HAP-1 (cell line): ENCODE measurements at regions not wholly inside any gene's neighbourhood (a gene's known extent, or its start where the extent isn't known, plus 50 kb on each side); places are given as distances from the start of the nearest gene placed in this dataset.
A peak's percentile ranks its signal among the peaks of the same experiment; 100 is the strongest.
"Not testable (repeated sequence)": the region's sequence is repeated elsewhere in the genome, so short reads cannot be mapped to it uniquely, and the experiment has no call there.

Experiments
- DNase-seq, 2 experiments: peaks; one replicate each; pipeline ENCODE4 v3.0.0-alpha.2; 2016 to 2020; ENCODE audit warnings: low spot score in 2 of 2
- H3K27me3 ChIP-seq: fragments of 250-450 bp; sonication (Bioruptor Pico); 2 replicates; pipeline ENCODE4 v1.5.1; 2020; ENCODE audit warnings: low read depth, mild to moderate bottlenecking, moderate library complexity
- H3K36me3 ChIP-seq: fragments of 250-450 bp; sonication (Bioruptor Pico); replicated peaks from 2 replicates; pipeline ENCODE4 v1.5.1; 2020; ENCODE audit warnings: mild to moderate bottlenecking
- H3K4me1 ChIP-seq: fragments of 250-450 bp; sonication (Bioruptor Pico); 2 replicates; pipeline ENCODE4 v1.5.1; 2020; ENCODE audit warnings: mild to moderate bottlenecking
- H3K4me3 ChIP-seq: fragments of 250-450 bp; sonication (Bioruptor Pico); 2 replicates; pipeline ENCODE4 v1.5.1; 2020; ENCODE audit warnings: mild to moderate bottlenecking, moderate library complexity
- H3K9me3 ChIP-seq: fragments of 250-450 bp; sonication (Bioruptor Pico); 2 replicates; pipeline ENCODE4 v1.5.1; 2020; ENCODE audit warnings: mild to moderate bottlenecking, moderate library complexity
- in situ Hi-C: fragments of 300-500 bp; cut with MboI; formaldehyde crosslinking; loops from 3 replicates; pipeline ENCODE4 v1.14.3; 2020; ENCODE audit warnings: low sequenced_read_pairs, inconsistent platforms, mixed read lengths

DNA sequence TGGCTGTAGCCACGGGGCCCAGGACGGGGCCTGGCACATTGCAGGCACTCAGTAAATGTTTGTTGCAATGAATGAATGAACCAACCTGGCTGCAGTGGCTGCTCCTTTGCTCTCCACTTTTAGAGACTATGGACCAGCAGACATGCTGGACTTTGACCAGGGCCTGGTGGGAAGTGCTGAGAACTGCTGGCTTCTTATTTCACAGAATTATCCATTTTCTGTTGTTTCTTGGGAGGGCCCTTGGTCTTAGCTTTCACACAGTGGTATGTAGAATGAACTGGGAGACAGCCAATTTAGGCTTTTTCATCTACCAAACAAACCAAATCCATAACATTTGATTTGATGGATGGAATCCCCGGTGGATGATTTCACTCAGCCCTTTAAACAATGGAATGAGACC, 78.0 kb upstream of the LHFPL2 start:
- H3K4me1 ChIP-seq, result peaks cover 17% of the 10 kb centered on the region
- in situ Hi-C loops, result no loop called here
- H3K4me3 ChIP-seq, result no peak overlapping the region
- DNase-seq, result no peak
- H3K9me3 ChIP-seq, result no peaks in the 10 kb centered on the region
- no peaks in the 10 kb centered on the region for H3K36me3 ChIP-seq
- H3K27me3 ChIP-seq, result no peaks in the 10 kb centered on the region

- DNase-seq, result no peak
- H3K9me3 ChIP-seq, result no peaks in the 10 kb centered on the region
- in situ Hi-C loops, result no loop called here
- peaks cover 21% of the 10 kb centered on the region for H3K4me1 ChIP-seq
- no peaks in the 10 kb centered on the region for H3K36me3 ChIP-seq
- no peak overlapping the region for H3K4me3 ChIP-seq
- no peaks in the 10 kb centered on the region for H3K27me3 ChIP-seq
Measured at GRCh38 chr5:78726003-78726402, 77.4 kb upstream of the LHFPL2 start.

DNA sequence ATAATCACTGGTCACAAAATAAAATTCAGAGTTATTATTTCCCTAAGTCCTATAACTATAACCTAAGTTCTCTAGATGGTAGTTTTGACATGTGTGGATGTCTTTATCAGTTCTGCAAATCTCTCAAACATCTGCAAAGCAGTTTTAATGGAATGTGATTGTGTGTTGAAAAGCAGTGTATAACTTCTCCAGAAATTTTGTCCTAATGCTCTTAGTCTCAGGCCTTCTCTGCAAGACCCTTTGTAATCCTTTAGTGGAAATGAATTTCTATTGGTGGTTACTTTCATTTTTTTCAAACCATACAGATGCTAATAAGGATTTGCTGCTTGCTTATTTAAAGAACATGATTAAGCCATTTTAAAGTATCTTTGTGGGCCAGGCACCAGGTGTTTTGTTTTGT, 75.5 kb upstream of the LHFPL2 start:
- peaks cover 26% of the 10 kb centered on the region for H3K4me1 ChIP-seq
- in situ Hi-C loops, result no loop called here
- no peaks in the 10 kb centered on the region for H3K9me3 ChIP-seq
- no peaks in the 10 kb centered on the region for H3K27me3 ChIP-seq
- no peaks in the 10 kb centered on the region for H3K36me3 ChIP-seq
- DNase-seq, result peak in 1 of 2 experiments; percentile 100
- H3K4me3 ChIP-seq, result no peak overlapping the region

DNA sequence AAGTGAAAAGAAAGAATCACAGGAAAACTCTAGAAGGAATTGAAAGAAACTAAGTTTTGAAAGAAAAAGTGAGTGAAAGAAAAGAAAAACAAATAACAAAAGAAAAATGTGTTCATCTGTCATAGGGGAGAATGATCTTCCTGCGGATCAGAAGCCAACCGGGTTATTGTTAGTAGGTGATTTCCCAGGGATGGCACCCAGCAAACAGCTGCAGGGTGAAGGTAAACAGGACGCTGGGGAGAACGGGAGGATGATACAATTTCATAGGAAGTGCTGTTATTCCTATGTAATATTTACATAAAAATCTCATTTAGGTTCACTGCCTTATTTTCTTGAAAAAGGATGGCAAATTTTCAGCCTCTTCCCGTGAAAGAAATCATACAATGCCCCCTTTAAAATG, 72.4 kb upstream of the LHFPL2 start:
- DNase-seq, result no peak
- Histone ChIP-seq H3K4me1 (peaks cover 26% of the 10 kb centered on the region), H3K27me3 (no peaks in the 10 kb centered on the region), H3K9me3 (no peaks in the 10 kb centered on the region), H3K36me3 (no peaks in the 10 kb centered on the region), H3K4me3 (no peak overlapping the region)
- in situ Hi-C loops, result no loop called here

DNA sequence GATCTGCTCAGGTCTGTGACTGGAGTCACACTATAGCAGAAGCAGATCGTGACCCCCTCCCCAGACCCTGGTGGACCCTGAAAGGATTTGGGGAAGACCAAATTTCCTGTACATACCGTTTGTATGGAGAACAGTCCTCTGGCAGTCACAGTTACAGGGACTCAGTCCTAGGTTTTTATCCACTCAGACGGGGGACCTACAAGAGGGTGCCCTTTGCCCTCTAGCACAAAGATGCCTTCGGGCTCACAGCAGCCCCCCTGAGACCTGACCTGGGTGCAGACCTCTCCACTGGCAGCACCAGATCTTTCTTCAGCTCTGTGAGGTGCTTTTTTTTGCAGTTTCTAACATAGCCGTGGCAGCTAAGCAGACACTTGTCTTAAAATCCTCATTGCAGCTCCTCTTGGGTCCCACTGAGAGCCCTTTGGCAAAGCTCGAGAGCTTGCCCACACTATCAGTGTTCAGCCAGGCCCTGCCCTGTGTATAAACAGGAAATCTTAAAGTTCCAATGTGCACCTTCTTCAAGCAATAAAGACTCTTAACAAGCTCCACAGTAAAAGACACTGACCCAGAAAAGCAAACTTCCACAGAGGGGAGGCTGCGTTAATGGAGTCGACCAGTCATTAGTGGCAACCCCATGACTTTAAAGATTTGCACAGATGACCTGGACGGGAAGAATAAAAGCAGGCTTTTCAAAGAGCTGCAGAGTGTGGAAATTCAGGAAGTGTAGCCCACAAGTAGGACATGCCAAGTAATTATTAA, 71.8 kb upstream of the LHFPL2 start:
- no peak overlapping the region for H3K4me3 ChIP-seq
- in situ Hi-C loops, result no loop called here
- H3K27me3 ChIP-seq, result no peaks in the 10 kb centered on the region
- no peak for DNase-seq
- H3K9me3 ChIP-seq, result no peaks in the 10 kb centered on the region
- no peaks in the 10 kb centered on the region for H3K36me3 ChIP-seq
- peaks cover 26% of the 10 kb centered on the region for H3K4me1 ChIP-seq

GRCh38 chr5:78719504-78720219, 71.1 kb upstream of the LHFPL2 start:
- Histone ChIP-seq H3K36me3 (no peaks in the 10 kb centered on the region), H3K4me1 (peaks cover 24% of the 10 kb centered on the region), H3K9me3 (no peaks in the 10 kb centered on the region), H3K27me3 (no peaks in the 10 kb centered on the region), H3K4me3 (no peak overlapping the region)
- in situ Hi-C loops, result no loop called here
- DNase-seq, result no peak

DNA sequence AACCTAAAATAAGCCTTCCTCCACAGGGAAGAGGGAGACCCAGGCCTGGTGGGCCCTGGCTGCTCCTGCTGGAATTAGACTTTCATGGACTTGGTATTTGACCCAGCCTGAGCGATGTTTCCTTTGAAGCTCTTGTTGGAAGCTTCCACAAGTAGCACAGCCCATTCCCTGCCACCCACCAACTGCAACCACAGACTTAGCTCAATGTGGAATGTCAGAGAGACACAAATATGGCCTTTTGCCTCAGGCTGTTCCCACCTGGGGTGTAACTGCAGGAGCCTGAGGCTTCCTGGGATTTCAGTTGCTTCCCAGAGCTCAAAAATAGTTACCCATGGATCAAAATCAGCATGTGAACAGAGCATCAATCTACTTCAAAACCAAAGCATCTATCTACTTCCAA, 70.3 kb upstream of the LHFPL2 start:
- in situ Hi-C loops, result no loop called here

DNA sequence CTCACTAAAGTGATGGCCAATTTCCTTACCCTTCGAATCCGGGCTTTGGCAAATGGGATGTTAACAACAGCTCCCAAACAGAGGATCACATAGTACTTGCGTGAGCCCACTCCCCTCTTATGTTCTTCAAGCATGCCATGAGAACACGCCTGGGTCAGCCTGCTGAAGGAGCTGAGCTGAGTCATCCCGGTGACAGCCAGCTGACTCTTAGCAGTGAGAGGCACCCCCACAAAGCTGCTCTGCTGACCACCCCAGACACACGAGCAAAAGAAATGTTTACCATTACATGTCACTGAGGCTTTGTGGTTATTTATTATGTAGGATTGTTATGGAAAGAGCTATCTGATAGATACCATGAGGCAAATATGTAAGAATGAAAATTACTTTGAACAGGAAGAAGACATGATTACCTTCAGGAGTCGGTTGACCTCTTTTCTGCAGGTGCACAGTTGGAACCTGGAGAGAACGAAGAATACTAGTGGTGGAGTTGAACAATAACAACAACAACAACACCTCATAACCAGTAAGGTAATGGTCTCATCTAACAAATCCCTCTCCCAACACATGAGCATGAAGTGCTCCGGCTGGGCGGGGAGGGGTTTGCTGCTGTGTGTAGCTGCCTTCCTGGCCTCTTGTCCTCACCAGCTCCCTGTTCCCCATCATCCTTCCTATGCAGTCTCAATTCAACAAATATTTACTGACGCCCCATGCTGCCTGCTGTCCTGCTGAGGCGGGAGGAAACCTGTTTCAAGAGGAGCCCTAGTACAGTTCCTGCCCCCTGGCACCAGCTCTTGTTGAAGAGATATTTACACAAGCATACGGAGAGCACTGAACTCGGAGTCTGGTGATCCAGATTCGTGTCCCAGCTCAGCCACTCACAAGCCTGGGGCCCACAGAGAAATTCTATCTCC, 69.4 kb upstream of the LHFPL2 start:
- H3K9me3 ChIP-seq, result no peaks in the 10 kb centered on the region
- no peak overlapping the region for H3K4me3 ChIP-seq
- no peak for DNase-seq
- in situ Hi-C loops, result no loop called here
- peaks cover 11% of the 10 kb centered on the region for H3K4me1 ChIP-seq
- H3K36me3 ChIP-seq, result no peaks in the 10 kb centered on the region
- H3K27me3 ChIP-seq, result no peaks in the 10 kb centered on the region

More for the DNA sequence above, 70.3 kb upstream of the LHFPL2 start:
- Histone ChIP-seq H3K4me1 (peaks cover 19% of the 10 kb centered on the region), H3K9me3 (no peaks in the 10 kb centered on the region), H3K36me3 (no peaks in the 10 kb centered on the region), H3K4me3 (no peak overlapping the region), H3K27me3 (no peaks in the 10 kb centered on the region)
- DNase-seq, result no peak

- in situ Hi-C loops, result no loop called here
- H3K36me3 ChIP-seq, result no peaks in the 10 kb centered on the region
- H3K4me3 ChIP-seq, result no peak overlapping the region
- H3K27me3 ChIP-seq, result no peaks in the 10 kb centered on the region
- DNase-seq, result no peak
- H3K4me1 ChIP-seq, result peaks cover 6% of the 10 kb centered on the region
- no peaks in the 10 kb centered on the region for H3K9me3 ChIP-seq
Measured at GRCh38 chr5:78716206-78716605, 67.6 kb upstream of the LHFPL2 start.

DNA sequence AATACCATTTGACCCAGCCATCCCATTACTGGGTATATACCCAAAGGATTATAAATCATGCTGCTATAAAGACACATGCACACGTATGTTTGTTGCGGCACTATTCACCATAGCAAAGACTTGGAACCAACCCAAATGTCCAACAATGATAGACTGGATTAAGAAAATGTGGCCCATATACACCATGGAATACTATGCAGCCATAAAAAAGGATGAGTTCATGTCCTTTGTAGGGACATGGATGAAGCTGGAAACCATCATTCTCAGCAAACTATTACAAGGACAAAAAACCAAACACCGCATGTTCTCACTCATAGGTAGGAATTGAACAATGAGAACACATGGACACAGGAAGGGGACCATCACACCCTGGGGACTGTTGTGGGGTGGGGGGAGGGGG, 66.8 kb upstream of the LHFPL2 start:
- DNase-seq, H3K27me3 ChIP-seq, H3K36me3 ChIP-seq, in situ Hi-C loops, H3K4me3 ChIP-seq, H3K9me3 ChIP-seq, H3K4me1 ChIP-seq: not testable (repeated sequence)

GRCh38 chr5:78711670-78712069, 63.1 kb upstream of the LHFPL2 start:
- not testable (repeated sequence) for H3K36me3 ChIP-seq

GRCh38 chr5:78709729-78710430, 61.3 kb upstream of the LHFPL2 start:
- H3K9me3 ChIP-seq, in situ Hi-C loops, H3K36me3 ChIP-seq, H3K4me3 ChIP-seq, H3K27me3 ChIP-seq, H3K4me1 ChIP-seq, DNase-seq: not testable (repeated sequence)

More at GRCh38 chr5:78711670-78712069, 63.1 kb upstream of the LHFPL2 start:
- H3K27me3 ChIP-seq, H3K4me3 ChIP-seq, DNase-seq, H3K9me3 ChIP-seq, H3K4me1 ChIP-seq, in situ Hi-C loops: not testable (repeated sequence)

DNA sequence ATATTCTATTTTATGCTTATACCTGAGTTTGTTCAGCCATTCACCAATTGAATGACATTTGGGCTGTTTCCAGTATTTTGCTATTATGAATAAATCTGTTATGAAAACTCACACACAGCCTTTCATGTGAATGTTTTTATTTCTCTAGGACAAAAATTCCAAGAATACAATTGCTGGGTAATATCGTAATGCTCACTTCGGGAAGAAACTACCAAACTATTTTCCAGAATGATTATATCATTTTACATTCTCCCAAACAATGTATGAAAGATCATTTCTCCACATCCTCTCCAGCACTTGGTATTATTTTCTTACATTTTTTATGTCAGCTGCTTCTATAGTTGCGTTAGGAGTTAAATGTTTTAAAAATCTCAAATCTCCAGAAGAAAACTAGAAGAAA, 58.3 kb upstream of the LHFPL2 start:
- peak in 1 of 2 experiments; percentile 1 for DNase-seq
- in situ Hi-C loops, result no loop called here
- Histone ChIP-seq H3K4me3 (no peak overlapping the region), H3K27me3 (no peaks in the 10 kb centered on the region), H3K4me1 (peaks cover 9% of the 10 kb centered on the region), H3K36me3 (no peaks in the 10 kb centered on the region), H3K9me3 (no peaks in the 10 kb centered on the region)
